ENCODE measurements at regions not wholly inside any gene's neighbourhood (a gene's known extent, or its start where the extent isn't known, plus 50 kb on each side); places are given as distances from the start of the nearest gene placed in this dataset.

GRCh38 chr22:25403284-25403810 is 161.1 kb upstream of the GRK3 start:
- TF ChIP-seq CTCF (IDR thresholded peaks at IDR 0.05; ENCODE audit: low read depth, low read length, poor library complexity, severe bottlenecking): no peak
- no peak for TF ChIP-seq EZH2phosphoT487 (IDR thresholded peaks at IDR 0.05; ENCODE audit: borderline replicate concordance, low read length)
